GM20000 (cell line): ENCODE measurements at regions not wholly inside any gene's neighbourhood (a gene's known extent, or its start where the extent isn't known, plus 50 kb on each side); places are given as distances from the start of the nearest gene placed in this dataset.

ENCODE experiments used
- DNase-seq: peaks from one replicate; pipeline ENCODE4 v3.0.0; 2012; ENCODE audit warnings: low spot score
- CTCF ChIP-seq: IDR thresholded peaks from 2 replicates; pipeline ENCODE4 v1.5.1; 2012; ENCODE audit warnings: mild to moderate bottlenecking, control low read depth; ENCODE audit errors: extremely low read depth, missing control alignments

- DNase-seq, result no peak
- no peak for TF ChIP-seq CTCF
Observed at GRCh38 chr11:38460896-38461295, 1862.9 kb upstream of the RAG2 start.

DNA sequence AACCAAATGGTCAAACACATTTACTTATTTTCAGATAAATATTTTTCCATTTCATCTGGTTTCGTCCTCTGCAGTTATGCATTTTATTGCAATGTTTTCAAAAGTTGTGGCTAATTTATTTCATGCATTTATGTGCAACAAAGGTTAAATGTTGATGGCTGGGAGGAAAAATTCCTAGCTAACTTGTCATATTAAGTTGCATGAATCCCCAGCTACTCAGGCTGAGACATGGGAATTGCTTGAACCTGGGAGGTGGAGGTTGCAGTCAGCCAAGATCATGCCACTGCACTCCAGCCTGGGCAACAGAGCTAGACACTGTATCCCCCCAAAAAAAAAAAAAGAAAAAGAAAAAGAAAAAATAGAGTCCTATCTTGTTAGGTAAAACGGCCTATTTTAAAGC lies 1862.4 kb upstream of the RAG2 start:
- TF ChIP-seq CTCF, result no peak
- no peak for DNase-seq

DNA sequence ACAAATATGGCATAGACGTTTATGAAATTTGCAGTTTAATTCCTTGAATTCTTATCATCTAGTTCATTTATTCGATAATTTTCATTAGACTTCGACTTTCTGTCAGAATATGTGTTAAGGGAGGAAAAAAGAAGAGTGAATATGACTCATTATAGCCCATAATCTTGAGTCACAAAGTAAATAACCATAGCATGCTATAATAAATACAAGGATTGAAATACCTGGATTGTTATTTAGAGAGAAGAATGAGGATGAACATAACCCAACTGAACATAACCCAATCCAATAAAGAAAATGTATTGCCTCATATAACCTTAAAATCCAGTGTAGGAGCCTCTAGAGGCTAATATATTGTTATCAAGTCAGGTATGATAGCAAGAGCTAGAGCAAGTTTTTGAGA lies 1858.3 kb upstream of the RAG2 start:
- no peak for DNase-seq
- TF ChIP-seq CTCF, result no peak

GRCh38 chr11:38448284-38448683 lies 1850.2 kb upstream of the RAG2 start:
- no peak for TF ChIP-seq CTCF

GRCh38 chr11:38446336-38446735 lies 1848.3 kb upstream of the RAG2 start:
- no peak for DNase-seq

More at GRCh38 chr11:38448284-38448683, 1850.2 kb upstream of the RAG2 start:
- no peak for DNase-seq

DNA sequence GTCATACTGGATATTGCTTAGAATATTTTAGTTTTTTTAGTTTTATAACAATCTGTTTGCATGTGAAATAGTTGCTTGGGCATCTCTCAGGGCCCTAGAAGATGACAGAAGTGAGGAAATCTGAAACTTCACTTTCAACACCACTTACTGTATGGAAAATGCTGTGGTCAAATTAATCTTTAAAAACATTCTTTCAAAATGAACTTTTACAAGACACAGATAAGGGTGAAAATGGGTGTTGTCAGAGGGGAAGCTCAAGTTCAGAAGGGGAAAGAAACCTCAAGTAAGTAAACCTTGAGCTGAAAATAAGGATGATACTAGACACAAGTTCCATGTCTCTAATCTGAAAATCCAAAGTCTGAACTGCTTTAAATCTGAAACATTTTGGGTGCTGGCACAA lies 1840.1 kb upstream of the RAG2 start:
- DNase-seq, result no peak
- no peak for TF ChIP-seq CTCF

More at GRCh38 chr11:38446336-38446735, 1848.3 kb upstream of the RAG2 start:
- TF ChIP-seq CTCF, result no peak

GRCh38 chr11:38425578-38425977 lies 1827.5 kb upstream of the RAG2 start:
- no peak for DNase-seq
- TF ChIP-seq CTCF, result no peak
